HG02571 (cell line): ENCODE measurements at regions not wholly inside any gene's neighbourhood (a gene's known extent, or its start where the extent isn't known, plus 50 kb on each side); places are given as distances from the start of the nearest gene placed in this dataset.

ENCODE experiments used
- ATAC-seq: cut with Tn5 transposase; IDR thresholded peaks from one replicate; pipeline ENCODE4 v1.9.1; 2021; ENCODE audit warnings: mild to moderate bottlenecking, moderate library complexity; ENCODE audit not compliant: unreplicated experiment

DNA sequence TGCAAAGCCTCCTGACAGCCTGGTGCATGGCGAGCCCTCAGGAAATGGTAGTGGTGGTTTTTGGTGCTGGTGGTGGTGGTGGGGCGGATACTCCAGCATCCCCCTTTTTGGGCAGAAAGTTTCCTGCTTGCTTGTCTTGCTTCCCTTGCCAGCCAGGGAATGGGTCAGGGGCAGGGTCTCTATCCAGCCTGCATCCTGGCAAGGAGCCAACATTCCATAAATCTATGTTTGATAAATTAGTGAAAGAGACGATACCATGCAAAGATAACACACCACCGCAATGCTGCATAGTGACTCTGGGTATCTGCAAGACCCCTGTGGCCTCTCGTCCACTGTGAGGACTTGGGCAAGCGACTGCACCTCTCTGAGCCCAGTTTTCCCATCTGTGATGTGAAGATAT is 246.2 kb downstream of the LRFN2 start:
- no peak for ATAC-seq

DNA sequence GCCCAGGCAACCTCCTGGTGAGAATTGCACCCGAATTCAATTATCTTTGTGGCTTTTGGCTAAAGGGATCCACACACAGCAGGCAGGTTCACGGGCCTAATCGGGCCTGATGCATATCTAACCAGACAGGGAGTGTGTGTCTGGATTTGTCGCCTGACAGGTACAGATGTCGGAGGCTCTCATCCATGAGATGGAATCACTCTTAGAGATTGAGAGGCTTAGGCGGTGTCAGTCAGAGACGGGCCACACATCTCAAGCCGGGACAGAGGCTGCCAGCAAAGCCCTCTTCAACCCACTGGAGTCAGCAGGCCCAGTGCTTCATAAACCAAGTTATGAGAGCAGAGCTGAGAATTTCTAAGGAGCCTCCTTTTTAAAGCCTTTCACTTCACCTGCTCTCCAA is 247.0 kb downstream of the LRFN2 start:
- ATAC-seq, result no peak

DNA sequence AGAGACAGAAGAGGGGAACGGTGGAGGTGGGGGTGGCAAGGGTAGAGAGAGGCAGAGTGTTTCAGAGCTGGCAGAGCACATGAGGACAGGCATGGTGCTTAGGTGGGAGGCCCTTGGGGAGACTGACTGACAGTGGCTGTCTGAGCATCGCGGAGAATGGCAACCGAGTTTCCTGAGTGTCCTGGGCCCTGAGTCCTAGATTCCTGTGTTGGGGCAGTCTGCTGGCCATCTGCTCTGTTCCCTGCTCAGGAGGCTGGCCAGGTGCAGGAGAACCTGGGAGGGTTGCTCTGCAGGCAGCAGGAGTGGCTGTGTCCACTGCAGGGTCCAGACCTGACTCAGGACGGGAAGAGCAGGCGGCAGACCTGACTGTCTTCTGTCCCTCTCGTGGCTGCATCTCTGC is 248.9 kb downstream of the LRFN2 start:
- ATAC-seq, result no peak

DNA sequence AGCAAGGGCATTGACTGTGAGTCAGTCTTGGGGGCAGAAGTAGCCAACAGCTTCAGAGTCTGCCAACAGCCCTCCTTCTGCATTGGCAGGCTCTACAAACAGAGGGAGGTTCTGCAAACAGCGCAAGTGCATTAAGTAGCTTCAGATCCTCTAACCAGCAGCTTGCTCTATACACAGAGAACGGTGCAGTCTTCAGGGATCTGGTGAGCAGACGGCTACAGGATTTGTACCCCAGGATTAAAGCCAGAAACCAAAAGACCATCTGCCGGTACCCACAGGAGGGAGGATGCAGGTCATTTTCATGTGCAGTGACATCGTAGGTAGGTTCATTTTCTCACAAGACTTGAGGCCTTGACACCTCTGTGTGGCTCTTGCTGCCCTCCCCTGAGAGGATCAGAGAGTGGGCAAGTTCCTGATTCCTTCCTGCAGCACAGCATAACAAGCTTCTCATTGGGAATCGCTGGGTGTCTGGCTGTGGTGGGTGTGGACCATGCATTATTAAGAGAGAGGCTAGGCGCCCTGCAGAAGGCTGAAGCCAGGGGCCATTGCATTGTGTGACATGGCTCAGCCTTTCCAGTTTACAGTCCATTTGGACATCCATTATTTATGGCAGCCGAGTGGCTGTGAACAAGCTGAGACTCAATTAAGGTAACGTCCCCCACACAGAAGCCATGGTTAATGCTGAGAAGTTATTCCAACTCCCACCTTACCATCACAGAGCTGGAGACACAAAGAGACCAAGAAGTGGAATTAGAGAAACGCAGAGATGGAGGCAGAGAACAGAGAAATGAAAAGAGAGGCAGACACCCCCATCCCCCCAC is 250.0 kb downstream of the LRFN2 start:
- no peak for ATAC-seq

DNA sequence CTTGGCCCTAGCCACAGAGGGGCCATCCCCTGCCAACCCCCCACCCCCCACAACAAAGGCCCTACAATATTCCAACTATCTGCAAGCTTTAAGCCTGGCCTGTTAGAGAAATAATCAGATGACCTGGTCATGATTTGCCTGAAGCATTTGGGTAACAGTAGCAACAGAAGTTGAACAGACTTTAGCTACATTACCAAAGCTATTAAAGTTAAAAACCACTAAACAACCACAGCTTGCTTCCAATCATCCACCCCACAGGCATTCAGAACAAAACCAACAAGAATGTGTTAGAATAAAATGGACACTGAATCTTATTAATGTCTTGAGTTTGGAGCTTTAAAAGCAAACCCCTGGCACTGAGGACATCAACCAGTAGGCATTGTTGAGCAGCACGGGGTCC is 250.9 kb downstream of the LRFN2 start:
- ATAC-seq, result no peak

DNA sequence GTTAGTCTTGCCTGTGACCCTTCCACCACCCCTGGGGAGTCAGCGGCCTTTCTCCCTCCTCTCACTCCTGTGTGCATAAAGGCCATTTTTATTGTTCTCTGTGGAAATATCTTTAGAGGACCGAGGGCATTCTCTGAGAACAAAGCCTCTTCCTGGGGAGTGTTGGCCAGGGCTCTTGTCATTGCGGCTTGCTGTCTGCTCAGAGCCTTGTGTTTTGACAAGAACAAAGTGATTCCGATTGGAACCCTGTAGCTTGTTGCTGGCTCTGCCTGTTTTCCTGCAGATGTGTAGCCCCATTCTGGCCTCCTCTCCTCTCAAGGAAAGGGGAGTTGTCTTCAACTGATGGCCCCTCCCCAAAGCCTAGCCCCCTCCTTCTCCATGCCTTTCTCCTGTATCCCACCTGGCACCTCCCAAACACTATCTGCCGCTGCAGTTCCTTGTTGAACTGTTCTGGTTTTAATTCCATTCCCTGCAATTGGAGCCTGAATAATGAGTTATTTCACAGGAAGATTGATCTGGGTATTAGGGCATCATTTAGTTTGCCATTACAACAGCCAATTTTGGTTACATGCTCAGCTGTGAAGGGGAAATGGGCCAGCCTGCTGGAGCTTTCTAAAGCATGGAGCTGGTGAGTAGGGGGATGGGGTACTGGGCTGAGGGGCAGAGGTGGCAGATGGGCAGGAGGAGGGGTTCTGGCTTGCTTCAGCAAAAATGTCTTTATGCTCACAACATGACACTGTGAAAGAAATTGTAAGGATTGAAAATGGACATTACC is 252.5 kb downstream of the LRFN2 start:
- no peak for ATAC-seq

DNA sequence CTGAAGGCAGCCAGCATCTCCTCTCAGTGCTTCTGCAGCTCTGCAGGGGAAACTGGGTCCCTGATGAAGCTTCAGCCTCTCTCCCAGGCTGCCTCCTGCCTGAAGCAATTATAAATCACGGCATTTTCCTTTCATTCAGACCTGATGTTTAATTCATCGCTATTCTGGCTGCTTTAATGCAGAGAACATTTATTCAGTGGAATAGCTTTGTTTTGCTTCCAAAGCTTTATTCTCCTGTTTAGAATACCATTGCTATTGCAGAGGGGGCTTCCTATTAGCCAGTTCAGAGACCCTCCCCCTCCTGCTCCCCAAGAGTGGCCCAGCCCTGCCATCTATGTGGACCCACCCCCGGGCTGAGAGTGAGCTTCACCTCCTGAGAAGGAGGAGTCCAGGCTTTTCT is 255.6 kb downstream of the LRFN2 start:
- ATAC-seq, result no peak

DNA sequence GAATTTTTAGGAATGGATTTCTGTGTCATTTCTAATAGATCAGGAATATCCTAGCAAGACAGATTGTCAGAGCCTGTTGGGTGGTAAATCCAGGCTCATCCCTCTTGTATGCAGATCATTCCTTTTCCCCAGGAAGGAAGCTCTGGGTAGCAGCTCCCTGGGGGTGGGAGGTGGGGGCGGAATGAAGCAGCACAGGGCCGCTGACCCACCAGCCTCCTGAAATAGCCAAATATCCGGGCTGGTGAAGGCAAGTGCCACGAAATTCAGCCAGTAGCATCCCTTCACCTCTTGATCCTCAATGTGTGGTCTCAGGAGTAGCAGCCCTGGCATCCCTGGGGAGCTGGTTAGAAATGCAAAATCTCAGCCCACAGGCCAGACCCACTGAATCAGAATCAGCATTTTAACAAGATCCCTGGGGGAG is 256.9 kb downstream of the LRFN2 start:
- ATAC-seq, result no peak

DNA sequence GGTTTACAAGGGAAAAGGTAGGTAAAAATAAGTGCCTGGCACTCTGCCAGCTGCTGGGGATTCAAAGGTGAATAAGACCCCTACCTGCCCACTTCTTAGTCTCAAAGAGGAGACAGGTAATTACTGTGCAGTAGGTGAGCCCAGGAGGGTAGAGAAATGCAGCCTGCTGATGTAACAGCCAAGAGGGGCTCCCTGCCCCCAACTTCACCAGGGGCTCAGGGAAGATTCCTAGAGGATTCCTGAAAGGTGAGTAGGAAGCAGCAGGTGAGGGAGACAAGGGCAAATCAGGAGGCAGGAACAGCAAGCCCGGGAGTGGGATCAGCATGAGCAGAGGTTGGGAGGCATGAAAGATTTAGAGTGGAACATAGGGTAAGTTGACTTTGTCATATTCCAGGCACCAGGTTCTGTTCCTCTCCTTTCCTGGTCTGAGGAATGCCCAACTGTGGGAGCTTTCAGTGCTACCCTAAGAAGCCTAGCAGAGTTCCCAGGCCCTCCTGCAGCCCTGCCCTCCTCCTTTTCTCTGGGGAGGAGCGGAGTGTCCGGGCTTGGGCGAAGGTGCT is 258.1 kb downstream of the LRFN2 start:
- no peak for ATAC-seq

DNA sequence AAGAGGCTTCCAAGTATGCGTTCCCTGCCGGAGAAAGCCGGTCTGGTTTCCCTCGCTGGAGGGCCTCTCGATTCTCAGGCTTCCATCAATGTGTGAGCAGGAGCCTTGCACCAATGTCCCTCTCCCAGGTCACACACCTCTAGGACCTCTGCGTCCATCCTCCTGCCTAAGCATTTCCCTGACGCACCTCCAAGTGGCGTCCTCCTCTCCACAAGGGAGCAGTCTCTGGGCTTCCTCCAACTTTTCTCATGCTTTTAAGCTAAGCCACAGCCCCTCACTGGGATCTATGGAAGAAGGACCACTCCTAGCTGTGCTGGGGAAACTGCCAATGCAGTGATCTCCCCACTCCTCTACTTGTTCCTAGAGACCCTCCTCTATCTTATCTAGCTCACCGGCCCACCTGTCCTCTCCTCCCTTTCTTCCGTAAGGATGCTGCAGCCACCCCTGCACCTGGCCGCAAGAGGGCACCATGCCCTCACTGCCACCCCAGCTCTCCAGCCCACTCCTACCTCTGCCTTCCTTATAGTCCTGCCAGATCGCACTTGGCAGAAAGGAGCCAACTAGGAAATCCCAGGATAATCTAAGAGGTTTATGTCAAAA is 258.7 kb downstream of the LRFN2 start:
- ATAC-seq, result no peak

DNA sequence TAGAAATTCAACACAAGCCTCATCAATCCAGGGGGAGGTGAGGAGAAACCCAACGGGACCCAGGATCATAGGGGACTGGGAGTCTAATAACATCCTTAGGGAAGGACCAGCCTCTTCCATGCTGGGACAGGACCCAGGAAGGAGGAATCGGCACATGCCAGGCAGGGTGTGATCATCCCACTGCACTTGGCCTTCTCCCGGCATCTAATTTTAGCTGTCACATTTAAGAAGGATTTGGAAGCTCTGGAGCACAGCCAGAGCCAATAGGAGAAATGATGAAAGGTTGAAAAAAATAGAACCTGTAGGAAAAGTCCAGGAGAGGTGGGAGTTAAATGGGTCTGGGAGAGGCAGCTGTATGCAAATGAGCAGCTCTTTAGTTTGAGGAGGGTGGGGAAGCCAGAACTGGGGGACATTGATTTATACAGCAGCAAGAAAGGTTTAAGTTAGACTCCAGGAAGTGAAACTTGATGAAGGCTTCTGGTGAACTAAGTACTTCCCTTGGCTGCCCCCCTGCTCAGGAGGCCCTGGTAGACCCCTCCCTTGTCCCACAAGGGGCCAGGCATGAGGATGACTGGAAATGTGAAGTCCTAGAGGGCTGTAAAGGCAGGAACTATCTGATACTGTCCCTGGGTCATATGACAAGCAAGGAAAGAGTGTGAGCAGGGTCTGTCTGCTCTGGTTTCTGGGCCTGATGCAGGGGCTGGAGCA is 260.3 kb downstream of the LRFN2 start:
- ATAC-seq, result no peak

DNA sequence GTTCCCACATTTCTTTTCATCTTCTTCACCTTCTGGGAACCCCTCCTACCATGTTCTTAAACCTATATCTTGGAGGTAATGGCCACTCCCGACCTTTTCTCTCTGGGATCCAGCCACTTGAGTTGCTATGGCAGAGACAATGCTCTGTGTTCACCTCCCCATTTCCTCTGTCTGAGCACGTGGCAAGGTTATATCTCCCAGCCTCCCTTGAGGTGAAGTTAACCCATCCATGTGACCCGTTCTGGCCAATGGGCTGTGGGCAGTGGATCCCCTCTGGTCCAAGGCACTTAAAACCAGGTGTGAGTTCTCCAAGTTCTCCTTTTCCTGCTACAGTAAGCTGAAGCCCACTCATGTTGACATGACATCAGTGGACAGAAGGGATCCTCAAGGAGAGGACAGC is 261.4 kb downstream of the LRFN2 start:
- ATAC-seq, result no peak

DNA sequence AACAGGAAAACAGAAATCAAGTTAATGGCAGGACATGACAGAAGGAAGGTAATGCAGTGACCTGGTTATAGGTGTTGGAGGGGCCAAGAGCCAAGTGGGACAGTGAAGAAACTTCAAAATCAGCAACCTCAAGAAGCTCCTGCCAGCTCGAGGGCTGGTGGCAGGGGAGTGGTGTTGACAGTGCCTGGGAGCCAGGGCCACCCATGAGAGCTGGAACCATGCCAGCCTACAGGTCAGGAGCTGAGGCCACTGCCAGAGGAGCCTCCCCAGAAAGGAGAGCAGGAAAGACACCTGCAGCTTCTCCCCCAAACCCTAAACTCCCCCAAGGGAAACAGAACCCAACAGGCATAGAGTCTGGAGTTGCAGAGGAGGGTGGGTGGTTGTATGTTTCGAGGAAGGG is 262.1 kb downstream of the LRFN2 start:
- no peak for ATAC-seq

DNA sequence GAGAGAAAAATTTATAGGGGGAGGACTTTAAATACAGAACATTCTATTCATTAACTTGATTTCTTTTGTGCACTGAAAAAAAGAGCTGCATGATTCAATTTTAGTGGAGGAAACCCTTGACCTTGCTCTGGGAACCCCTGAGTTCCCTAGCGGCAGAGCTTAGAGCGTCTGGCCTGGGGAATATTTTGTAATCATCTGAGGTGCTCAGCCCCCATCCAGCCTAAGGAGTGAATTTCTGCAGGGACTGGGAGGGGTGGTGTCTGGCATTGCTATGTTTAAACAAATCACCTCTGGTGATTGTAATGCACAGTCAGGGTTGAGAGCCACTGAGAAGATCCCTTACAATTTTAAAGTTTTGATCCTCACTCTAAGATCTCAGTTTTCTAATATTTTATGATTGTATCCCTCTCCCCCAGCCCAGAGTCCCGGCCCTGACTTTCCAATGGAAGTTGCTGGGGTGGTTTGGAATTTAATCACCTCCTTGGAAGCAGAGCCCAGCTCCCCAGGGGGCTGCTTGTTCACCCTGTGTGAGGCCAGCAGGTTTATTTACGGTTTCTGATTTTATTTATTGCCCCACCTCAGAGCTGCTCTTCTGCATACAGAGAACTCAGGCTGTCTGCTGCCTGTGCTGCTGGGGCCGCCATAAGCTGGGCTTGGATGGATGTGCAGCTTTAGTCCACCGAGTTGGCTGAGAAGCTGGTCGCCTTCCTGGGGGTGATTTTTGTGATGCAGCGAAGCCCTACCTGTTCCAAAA is 263.1 kb downstream of the LRFN2 start:
- ATAC-seq, result no peak

DNA sequence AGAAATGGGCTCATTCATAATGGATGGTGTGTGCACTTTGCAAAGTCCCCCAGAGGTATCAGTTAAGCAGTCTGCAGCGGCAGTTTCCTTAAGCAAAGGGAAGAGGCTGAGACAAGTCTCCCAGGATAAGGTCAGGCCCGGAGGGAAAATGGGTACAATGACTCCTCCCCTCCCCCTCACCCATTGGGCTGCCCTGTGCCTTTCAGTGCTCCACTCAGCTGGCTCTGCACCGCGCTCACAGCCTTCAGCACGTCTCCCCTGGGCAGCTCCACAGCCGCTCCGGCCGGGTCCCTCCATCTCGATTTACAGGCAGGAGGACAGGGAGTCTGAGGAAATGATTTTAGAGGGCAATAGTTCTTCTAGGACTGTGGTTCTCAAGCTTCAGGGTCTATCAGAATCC is 264.8 kb downstream of the LRFN2 start:
- ATAC-seq, result no peak

DNA sequence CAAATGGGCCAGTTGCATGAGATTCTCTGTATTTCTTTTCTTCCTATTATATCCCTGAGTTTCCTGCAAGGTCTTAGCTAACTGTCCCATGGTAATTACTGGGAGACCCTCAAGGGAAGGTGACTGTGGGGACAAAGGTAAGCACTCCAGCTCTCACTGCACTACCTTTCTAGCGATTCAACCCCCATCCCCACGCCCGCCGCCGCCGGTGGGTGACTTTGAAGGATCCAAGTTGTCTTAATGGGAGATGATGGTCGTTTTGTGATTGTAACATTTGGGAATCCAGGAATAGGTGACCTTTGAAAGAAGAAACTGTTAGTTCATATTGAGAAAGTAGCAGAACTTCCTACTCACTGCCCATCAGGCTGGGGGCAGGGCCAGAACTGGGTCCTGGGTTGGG is 265.5 kb downstream of the LRFN2 start:
- no peak for ATAC-seq

DNA sequence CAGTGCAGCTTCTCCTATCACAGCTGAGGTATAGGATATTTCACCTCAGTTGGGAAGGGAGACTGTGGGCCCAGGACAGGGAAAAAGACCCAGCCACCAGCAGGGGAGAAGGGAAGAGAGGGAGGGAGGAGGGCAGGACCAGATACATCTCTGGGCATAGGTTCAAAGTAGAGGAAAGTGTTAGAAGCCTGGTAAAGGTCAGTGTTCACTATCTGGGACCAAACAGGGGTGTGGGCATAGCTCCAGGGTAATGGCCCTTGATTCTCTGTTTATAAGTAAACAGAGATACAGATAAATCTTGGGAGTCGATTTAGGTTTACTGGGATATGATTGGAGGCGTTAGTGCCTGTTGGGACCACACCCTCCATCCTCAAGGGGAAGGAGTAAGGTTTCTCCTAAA is 266.2 kb downstream of the LRFN2 start:
- ATAC-seq, result no peak

DNA sequence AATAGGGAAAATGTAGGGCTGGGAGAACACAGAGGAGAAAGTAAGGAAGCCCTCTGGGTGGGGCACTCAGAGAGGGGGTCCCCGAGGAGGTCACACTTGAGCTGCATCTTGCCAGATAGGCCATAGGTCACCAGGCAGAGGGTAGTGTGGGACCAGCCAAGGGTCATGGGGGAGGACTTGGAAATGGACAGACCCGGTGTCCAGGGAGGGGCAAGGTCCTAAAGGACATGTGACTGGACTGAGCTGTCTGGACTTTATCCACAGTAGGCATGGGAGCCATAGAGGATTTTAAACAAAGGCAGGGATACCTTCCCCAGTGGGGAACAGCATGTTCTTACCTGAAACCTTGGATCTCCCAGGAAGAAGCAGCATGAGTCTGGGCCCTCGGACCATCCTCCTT is 266.7 kb downstream of the LRFN2 start:
- no peak for ATAC-seq

DNA sequence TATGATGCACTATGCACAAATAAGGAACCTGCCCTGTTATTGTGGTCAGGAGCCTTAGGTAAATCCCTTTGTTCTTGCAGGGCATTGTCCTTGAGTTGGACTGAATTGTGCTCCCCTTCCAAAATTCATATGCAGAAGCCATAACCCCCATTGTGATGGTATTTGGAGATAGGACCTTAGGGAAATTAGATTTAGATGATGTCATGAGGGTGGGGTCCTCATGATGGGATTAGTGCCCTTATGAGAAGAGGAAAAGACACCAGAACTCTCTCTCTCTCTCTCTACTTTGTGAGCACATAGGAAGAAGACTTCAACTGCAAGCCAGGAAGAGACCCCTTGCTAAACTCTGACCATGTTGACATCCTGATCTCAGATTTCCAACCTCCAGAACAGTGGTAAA is 268.0 kb downstream of the LRFN2 start:
- no peak for ATAC-seq

DNA sequence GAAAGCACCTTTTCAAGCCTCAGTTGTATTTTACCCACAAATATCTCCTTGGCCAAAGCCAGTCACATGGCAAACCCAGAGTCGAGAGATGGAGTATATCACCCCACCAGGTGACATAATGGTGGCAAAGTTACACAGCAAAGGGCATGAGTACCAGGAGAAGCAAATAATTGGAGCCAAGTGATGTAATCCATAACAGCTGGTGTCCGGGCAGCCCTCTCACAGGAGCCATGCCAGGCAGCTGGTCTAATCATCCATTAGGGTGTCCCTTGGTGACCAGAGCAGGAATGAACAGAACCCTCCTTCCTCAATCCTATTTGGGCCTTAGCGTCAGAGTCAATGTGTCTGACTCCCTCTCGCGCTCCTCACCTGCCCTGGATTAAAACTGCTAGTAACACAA is 272.1 kb downstream of the LRFN2 start:
- no peak for ATAC-seq
